ENCODE measurements at regions not wholly inside any gene's neighbourhood (a gene's known extent, or its start where the extent isn't known, plus 50 kb on each side); places are given as distances from the start of the nearest gene placed in this dataset.

DNA sequence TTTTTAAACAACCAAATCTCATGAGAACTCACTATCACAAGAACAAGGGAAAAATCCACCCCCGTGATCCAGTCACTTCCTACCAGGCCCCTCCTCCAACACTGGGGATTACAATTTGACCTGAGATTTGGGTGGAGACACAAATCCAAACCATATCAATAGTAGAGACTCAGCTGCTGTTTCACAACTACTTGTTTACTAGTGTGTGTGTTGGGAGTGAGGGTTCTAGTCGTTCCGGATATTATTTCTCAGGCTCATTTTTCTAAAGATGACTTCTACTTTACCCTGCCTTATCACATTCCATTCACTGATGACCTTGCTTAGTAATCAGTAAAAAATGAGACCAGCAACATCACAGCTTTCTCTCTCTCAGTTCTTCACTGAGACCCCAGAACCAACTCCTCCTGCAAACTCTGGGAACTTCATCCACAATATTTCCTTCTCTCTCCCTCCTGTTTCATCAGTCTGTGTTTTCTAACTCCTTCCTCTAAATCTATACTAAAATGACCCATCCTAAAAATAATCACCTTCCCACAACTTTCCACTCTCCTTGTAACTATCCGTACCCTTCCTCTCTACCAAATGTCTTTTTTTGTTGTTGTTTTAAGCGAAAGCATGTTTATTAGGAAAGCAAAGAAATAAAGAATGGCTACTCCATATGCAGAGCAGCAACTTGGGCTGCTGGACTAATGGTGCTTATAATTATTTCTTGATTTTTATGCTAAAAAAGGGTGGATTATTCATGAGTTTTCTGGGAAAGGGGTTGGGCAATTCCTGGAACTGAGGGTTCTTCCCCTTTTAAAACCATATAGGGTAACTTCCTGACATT is 121.5 kb upstream of the SPRY4 start:
- Mint-ChIP-seq H3K9me3 (no peaks in the 10 kb centered on the region), H3K36me3 (no peaks in the 10 kb centered on the region), H3K4me1 (ENCODE audit: unreplicated experiment) (peaks cover 15% of the 10 kb centered on the region), H3K27ac (peak overlapping the region; percentile 64), H3K27me3 (no peaks in the 10 kb centered on the region), H3K4me3 (no peak overlapping the region)
- DNase-seq (ENCODE audit: extremely low spot score, unreplicated experiment): no peak
- TF ChIP-seq, protein P1, sequence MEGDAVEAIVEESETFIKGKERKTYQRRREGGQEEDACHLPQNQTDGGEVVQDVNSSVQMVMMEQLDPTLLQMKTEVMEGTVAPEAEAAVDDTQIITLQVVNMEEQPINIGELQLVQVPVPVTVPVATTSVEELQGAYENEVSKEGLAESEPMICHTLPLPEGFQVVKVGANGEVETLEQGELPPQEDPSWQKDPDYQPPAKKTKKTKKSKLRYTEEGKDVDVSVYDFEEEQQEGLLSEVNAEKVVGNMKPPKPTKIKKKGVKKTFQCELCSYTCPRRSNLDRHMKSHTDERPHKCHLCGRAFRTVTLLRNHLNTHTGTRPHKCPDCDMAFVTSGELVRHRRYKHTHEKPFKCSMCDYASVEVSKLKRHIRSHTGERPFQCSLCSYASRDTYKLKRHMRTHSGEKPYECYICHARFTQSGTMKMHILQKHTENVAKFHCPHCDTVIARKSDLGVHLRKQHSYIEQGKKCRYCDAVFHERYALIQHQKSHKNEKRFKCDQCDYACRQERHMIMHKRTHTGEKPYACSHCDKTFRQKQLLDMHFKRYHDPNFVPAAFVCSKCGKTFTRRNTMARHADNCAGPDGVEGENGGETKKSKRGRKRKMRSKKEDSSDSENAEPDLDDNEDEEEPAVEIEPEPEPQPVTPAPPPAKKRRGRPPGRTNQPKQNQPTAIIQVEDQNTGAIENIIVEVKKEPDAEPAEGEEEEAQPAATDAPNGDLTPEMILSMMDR (conservative IDR thresholded peaks at IDR 0.05): no peak

DNA sequence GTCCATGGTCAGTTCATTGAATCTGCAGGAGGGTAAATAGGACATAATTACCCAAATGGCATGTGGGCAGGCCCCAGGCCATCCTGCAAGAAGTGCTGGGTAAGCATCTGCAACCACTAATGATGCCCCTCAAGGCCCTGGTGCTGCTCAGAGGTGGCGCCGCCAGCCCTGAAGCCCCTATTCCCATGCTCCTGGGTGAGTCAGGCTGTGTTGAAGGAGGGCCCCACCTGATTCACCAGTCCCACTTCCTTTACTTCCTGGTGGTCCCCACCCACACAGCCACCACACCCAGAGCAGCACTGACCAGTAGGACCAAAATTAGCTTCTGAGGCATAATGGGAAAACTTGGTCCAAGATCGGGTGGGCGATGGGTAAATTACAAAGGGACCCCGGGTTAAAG is 120.4 kb upstream of the SPRY4 start:
- no peaks in the 10 kb centered on the region for H3K36me3 Mint-ChIP-seq
- no peak overlapping the region for H3K4me3 Mint-ChIP-seq
- no peak for DNase-seq (ENCODE audit: extremely low spot score, unreplicated experiment)

DNA sequence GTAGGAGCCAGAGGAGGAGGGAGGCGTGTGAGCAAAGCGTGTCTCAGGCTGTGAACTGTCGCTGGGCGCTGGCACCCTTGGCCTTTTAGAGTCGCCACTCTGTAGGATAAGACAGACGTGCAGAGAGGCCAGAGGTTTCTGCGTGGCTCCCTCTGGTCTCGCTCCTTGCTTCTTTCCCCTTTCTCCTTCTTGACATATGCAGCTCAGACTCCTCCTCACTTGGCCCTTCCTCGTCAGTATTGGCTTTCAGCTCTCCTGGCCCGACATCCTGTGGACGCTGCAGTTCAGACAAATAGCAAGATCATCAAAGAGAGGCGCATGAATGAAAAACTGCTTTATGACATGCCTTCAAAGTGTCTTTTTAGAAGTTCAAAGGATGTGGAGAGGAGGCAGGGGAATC is 116.8 kb upstream of the SPRY4 start:
- Mint-ChIP-seq H3K9me3 (no peaks in the 10 kb centered on the region), H3K27ac (no peak overlapping the region), H3K27me3 (no peaks in the 10 kb centered on the region), H3K36me3 (no peaks in the 10 kb centered on the region), H3K4me1 (ENCODE audit: unreplicated experiment) (peaks cover 42% of the 10 kb centered on the region), H3K4me3 (peak overlapping the region; percentile 23)
- TF ChIP-seq, protein P1 (conservative IDR thresholded peaks at IDR 0.05): no peak
- DNase-seq (ENCODE audit: extremely low spot score, unreplicated experiment): no peak

More for the DNA sequence above, 120.4 kb upstream of the SPRY4 start:
- Mint-ChIP-seq H3K9me3 (no peaks in the 10 kb centered on the region), H3K4me1 (ENCODE audit: unreplicated experiment) (peaks cover 23% of the 10 kb centered on the region), H3K27ac (no peak overlapping the region), H3K27me3 (no peaks in the 10 kb centered on the region)
- TF ChIP-seq, protein P1 (conservative IDR thresholded peaks at IDR 0.05): no peak

DNA sequence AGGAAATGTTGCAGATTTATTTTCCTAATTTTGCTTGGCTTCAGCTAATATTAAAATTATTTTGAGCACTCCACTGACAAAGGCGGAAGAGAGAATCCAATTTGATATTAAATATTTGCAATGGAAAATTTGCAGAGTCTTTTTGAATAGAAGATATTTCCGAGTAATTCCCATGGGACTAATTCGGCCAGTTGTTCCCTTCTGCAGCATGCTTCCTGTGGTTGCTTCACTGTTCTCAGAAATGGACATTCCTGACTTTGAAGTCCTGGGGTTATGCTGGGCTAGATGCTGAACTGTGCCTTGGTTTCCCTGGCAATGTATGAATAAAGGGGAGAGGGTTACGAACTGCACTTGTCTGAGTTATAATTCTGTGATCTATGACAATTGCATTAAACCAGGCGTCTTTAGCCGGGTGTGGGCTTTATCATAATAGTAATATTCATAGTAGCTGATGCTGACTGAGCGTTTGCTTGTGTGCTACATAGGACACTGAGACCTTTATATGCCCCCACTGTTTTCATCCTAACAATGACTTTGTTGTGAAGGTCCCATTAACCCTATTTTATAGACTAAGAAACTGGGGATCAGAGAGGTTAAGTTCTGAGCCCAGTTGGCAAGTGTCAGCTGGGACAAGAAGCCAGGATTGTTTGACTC is 114.5 kb upstream of the SPRY4 start:
- Mint-ChIP-seq H3K27ac (no peak overlapping the region), H3K4me3 (no peak overlapping the region), H3K4me1 (ENCODE audit: unreplicated experiment) (peaks cover 38% of the 10 kb centered on the region), H3K36me3 (no peaks in the 10 kb centered on the region), H3K27me3 (no peaks in the 10 kb centered on the region), H3K9me3 (no peaks in the 10 kb centered on the region)
- no peak for DNase-seq (ENCODE audit: extremely low spot score, unreplicated experiment)
- TF ChIP-seq, protein P1 (conservative IDR thresholded peaks at IDR 0.05): no peak

DNA sequence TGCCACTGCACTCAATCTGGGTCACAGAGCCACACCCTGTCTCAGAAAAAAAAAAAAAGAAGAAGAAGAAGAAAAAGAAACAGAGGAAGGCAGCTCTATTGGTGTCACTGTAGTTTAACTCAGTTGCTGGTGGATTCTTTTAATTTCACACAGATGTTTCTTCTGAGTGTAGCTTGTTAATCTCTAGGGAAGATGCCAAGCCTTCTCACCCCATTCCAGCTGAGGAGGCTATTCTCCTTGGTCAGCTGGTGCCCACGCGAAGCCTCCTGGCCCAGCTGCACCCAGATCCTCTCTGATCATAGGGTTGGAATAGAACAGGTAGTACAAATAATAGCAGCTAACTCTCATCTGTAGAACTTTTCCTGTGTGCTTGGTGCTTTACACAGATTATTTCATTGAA is 113.8 kb upstream of the SPRY4 start:
- no peak overlapping the region for H3K27ac Mint-ChIP-seq
- peaks cover 43% of the 10 kb centered on the region for H3K4me1 Mint-ChIP-seq (ENCODE audit: unreplicated experiment)
- no peak for DNase-seq (ENCODE audit: extremely low spot score, unreplicated experiment)
- H3K9me3 Mint-ChIP-seq: no peaks in the 10 kb centered on the region
- TF ChIP-seq, protein P1 (conservative IDR thresholded peaks at IDR 0.05): no peak
- H3K27me3 Mint-ChIP-seq: no peaks in the 10 kb centered on the region
- H3K4me3 Mint-ChIP-seq: no peak overlapping the region
- no peaks in the 10 kb centered on the region for H3K36me3 Mint-ChIP-seq

Measured in type B pancreatic cell (in vitro differentiated cells).